CD14-positive monocyte (primary cell): ENCODE measurements at regions not wholly inside any gene's neighbourhood (a gene's known extent, or its start where the extent isn't known, plus 50 kb on each side); places are given as distances from the start of the nearest gene placed in this dataset.

Source experiments
- DNase-seq, 3 donors: peaks; one replicate each; pipeline ENCODE4 v3.0.0-alpha.2; 2011 to 2022
- H2AFZ ChIP-seq: 2 replicates; pipeline ENCODE4 v1.6.0; 2012; ENCODE audit warnings: mild to moderate bottlenecking, low read depth, low read length, inconsistent platforms; ENCODE audit not compliant: insufficient read depth, poor library complexity, severe bottlenecking
- H3K27ac ChIP-seq, 2 donors: 1 replicate in 1 of 2; 2 replicates in 1 of 2; pipeline ENCODE4 v1.5.1; 2012 to 2013; ENCODE audit warnings: low read length in 2 of 2, control low read depth in 1 of 2, inconsistent platforms in 1 of 2, low read depth in 1 of 2, mild to moderate bottlenecking in 1 of 2
- H3K27me3 ChIP-seq, 2 donors: one replicate each; pipeline versions ENCODE4 v1.6.0 to v1.6.1; 2011 to 2013; ENCODE audit warnings: low read length in 2 of 2; ENCODE audit not compliant: control insufficient read depth in 2 of 2, insufficient read depth in 2 of 2
- H3K36me3 ChIP-seq, 2 donors: replicated peaks in 1 of 2; 1 replicate in 1 of 2; 2 replicates in 1 of 2; pipeline versions ENCODE4 v1.5.1 to v1.6.1; 2012 to 2013; ENCODE audit warnings: low read length in 2 of 2, control low read depth in 1 of 2, inconsistent platforms in 1 of 2, mild to moderate bottlenecking in 1 of 2; ENCODE audit not compliant: insufficient read depth in 2 of 2, control insufficient read depth in 1 of 2
- H3K4me1 ChIP-seq, 2 donors: 1 replicate in 1 of 2; 2 replicates in 1 of 2; pipeline versions ENCODE4 v1.5.1 to v1.6.1; 2012 to 2013; ENCODE audit warnings: low read length in 2 of 2, control low read depth in 1 of 2, inconsistent platforms in 1 of 2, mild to moderate bottlenecking in 1 of 2, moderate library complexity in 1 of 2; ENCODE audit not compliant: insufficient read depth in 2 of 2, control insufficient read depth in 1 of 2
- H3K4me2 ChIP-seq: replicated peaks from 2 replicates; pipeline ENCODE3; 2012; ENCODE audit warnings: low read length, moderate library complexity, mild to moderate bottlenecking; ENCODE audit not compliant: poor library complexity, severe bottlenecking; ENCODE audit errors: extremely low read depth
- H3K4me3 ChIP-seq, 3 experiments: fragments of 200-600 bp in 1 of 3; sonication (generic) in 1 of 3; replicated peaks in 1 of 3; 1 replicate in 2 of 3; 2 replicates in 1 of 3; pipeline ENCODE4 v1.5.1; 2011 to 2013; ENCODE audit warnings: low read length in 3 of 3, mild to moderate bottlenecking in 3 of 3, control low read depth in 2 of 3, low read depth in 2 of 3, inconsistent platforms in 1 of 3, moderate library complexity in 1 of 3
- H3K79me2 ChIP-seq: 2 replicates; pipeline ENCODE4 v1.6.0; 2012; ENCODE audit warnings: mild to moderate bottlenecking, control low read depth, inconsistent platforms, low read length, moderate library complexity; ENCODE audit not compliant: insufficient read depth
- H3K9ac ChIP-seq: 2 replicates; pipeline ENCODE4 v1.6.0; 2017; ENCODE audit warnings: low read length, mild to moderate bottlenecking; ENCODE audit not compliant: insufficient read depth, poor library complexity, severe bottlenecking
- H3K9me3 ChIP-seq, 2 donors: replicated peaks in 1 of 2; 1 replicate in 1 of 2; 2 replicates in 1 of 2; pipeline versions ENCODE4 v1.5.1 to v1.6.1; 2012 to 2013; ENCODE audit warnings: low read length in 2 of 2, control low read depth in 1 of 2; ENCODE audit not compliant: control insufficient read depth in 1 of 2, insufficient read depth in 1 of 2
- H4K20me1 ChIP-seq: 2 replicates; pipeline ENCODE4 v1.6.0; 2012; ENCODE audit warnings: mild to moderate bottlenecking, low read length, control low read depth, moderate library complexity; ENCODE audit not compliant: insufficient read depth
- H3K27ac Mint-ChIP-seq, 7 donors: one replicate each; pipeline ENCODE4 v1.8.0; 2020; ENCODE audit warnings: mild to moderate bottlenecking in 7 of 7, mixed read lengths in 7 of 7, moderate library complexity in 6 of 7, inconsistent platforms in 2 of 7
- H3K27me3 Mint-ChIP-seq, 3 donors: one replicate each; pipeline ENCODE4 v1.8.0; 2021 to 2022; ENCODE audit warnings: low read depth in 3 of 3, mild to moderate bottlenecking in 3 of 3, mixed read lengths in 3 of 3, moderate library complexity in 3 of 3, inconsistent platforms in 1 of 3
- H3K36me3 Mint-ChIP-seq, 2 donors: one replicate each; pipeline ENCODE4 v1.8.0; 2020; ENCODE audit warnings: mixed read lengths in 2 of 2, inconsistent platforms in 1 of 2, mild to moderate bottlenecking in 1 of 2
- H3K4me1 Mint-ChIP-seq: one replicate; pipeline ENCODE4 v1.8.0; 2020; ENCODE audit warnings: mild to moderate bottlenecking, mixed read lengths
- H3K4me3 Mint-ChIP-seq, 2 donors: one replicate each; pipeline ENCODE4 v1.8.0; 2020; ENCODE audit warnings: mild to moderate bottlenecking in 2 of 2, mixed read lengths in 2 of 2, moderate library complexity in 1 of 2
- H3K9me3 Mint-ChIP-seq, 7 donors: one replicate each; pipeline ENCODE4 v1.8.0; 2020 to 2022; ENCODE audit warnings: mixed read lengths in 7 of 7, mild to moderate bottlenecking in 6 of 7, moderate library complexity in 6 of 7, inconsistent platforms in 2 of 7
- CTCF ChIP-seq: fragments of 200-600 bp; IDR thresholded peaks from one replicate; pipeline ENCODE4 v1.8.0; 2022; ENCODE audit warnings: antibody characterized with exemption, mild to moderate bottlenecking
- WGBS: methylation state at CpG from one replicate; pipeline ENCODE4 v1.1.5; 2013; ENCODE audit warnings: missing lambda C conversion rate; ENCODE audit not compliant: insufficient coverage; 5-methylcytosine and 5-hydroxymethylcytosine counted together
- intact Hi-C, 2 donors: fragments of 100-400 bp; cut with micrococcal nuclease; formaldehyde crosslinking; loops; one replicate each; pipeline versions ENCODE4 v1.15.0 to v1.15.1; 2023

- Histone ChIP-seq H3K27me3 (no peaks in the 10 kb centered on the region), H3K9ac (no peak overlapping the region), H3K4me3 (no peak overlapping the region), H3K4me2 (no peak overlapping the region), H2AFZ (no peak overlapping the region), H3K4me1 (no peaks in the 10 kb centered on the region), H3K36me3 (no peaks in the 10 kb centered on the region), H3K9me3 (peaks cover 5 to 7% of the 10 kb centered on the region in 2 donors), H4K20me1 (no peaks in the 10 kb centered on the region), H3K79me2 (no peaks in the 10 kb centered on the region), H3K27ac (no peak overlapping the region)
- Mint-ChIP-seq H3K4me1 (no peaks in the 10 kb centered on the region), H3K4me3 (no peak overlapping the region), H3K27ac (no peak overlapping the region), H3K27me3 (no peaks in the 10 kb centered on the region), H3K36me3 (no peaks in the 10 kb centered on the region), H3K9me3 (peaks cover 0 to 15% (median 6%) of the 10 kb centered on the region in 7 donors)
- WGBS: no CpG with 5 or more reads among the region's 3 CpGs
- intact Hi-C loops: loop anchor here in 1 of 2 donors (10.0 kb wide), 1 partner anchor 55 kb away; no protein-coding TSS in a partner anchor
- no peak for TF ChIP-seq CTCF
- DNase-seq: no peak
Observed at GRCh38 chr15:87239582-87240230, 1016.8 kb downstream of the NTRK3 start.

GRCh38 chr15:87238451-87239068 lies 1018.0 kb downstream of the NTRK3 start:
- Histone ChIP-seq H2AFZ (no peak overlapping the region), H3K4me3 (no peak overlapping the region), H3K9ac (no peak overlapping the region), H3K4me2 (no peak overlapping the region), H3K79me2 (no peaks in the 10 kb centered on the region), H3K4me1 (no peaks in the 10 kb centered on the region), H3K27ac (no peak overlapping the region), H3K9me3 (peaks cover 5 to 7% of the 10 kb centered on the region in 2 donors), H4K20me1 (no peaks in the 10 kb centered on the region), H3K36me3 (no peaks in the 10 kb centered on the region), H3K27me3 (no peaks in the 10 kb centered on the region)
- Mint-ChIP-seq H3K4me3 (no peak overlapping the region), H3K9me3 (peaks cover 3 to 20% (median 13%) of the 10 kb centered on the region in 7 donors), H3K4me1 (no peaks in the 10 kb centered on the region), H3K27ac (no peak overlapping the region), H3K27me3 (no peaks in the 10 kb centered on the region), H3K36me3 (no peaks in the 10 kb centered on the region)
- TF ChIP-seq CTCF: no peak
- no peak for DNase-seq
- intact Hi-C loops: no loop called here
- no CpG with 5 or more reads among the region's 1 CpG for WGBS
